ENCODE measurements at regions not wholly inside any gene's neighbourhood (a gene's known extent, or its start where the extent isn't known, plus 50 kb on each side); places are given as distances from the start of the nearest gene placed in this dataset.
"Not testable (repeated sequence)": the region's sequence is repeated elsewhere in the genome, so short reads cannot be mapped to it uniquely, and the experiment has no call there.

- Mint-ChIP-seq H3K9me3 (no peaks in the 10 kb centered on the region), H3K36me3 (no peaks in the 10 kb centered on the region), H3K4me3 (no peak overlapping the region), H3K27me3 (ENCODE audit: low read depth in 3 of 3) (peaks cover 2 to 3% (median 2%) of the 10 kb centered on the region in 3 donors), H3K4me1 (no peaks in the 10 kb centered on the region), H3K27ac (no peak overlapping the region)
- DNase-seq: no peak
Observed at GRCh38 chr19:29006057-29006735, 206.8 kb downstream of the UQCRFS1 start.

GRCh38 chr19:29004796-29005195, 208.2 kb downstream of the UQCRFS1 start:
- Mint-ChIP-seq H3K9me3 (no peaks in the 10 kb centered on the region), H3K4me3 (no peak overlapping the region), H3K27ac (no peak overlapping the region), H3K27me3 (ENCODE audit: low read depth in 3 of 3) (peaks cover 2 to 3% (median 2%) of the 10 kb centered on the region in 3 donors), H3K4me1 (no peaks in the 10 kb centered on the region), H3K36me3 (no peaks in the 10 kb centered on the region)
- no peak for DNase-seq

GRCh38 chr19:29003641-29004409, 209.1 kb downstream of the UQCRFS1 start:
- DNase-seq: no peak
- Mint-ChIP-seq H3K36me3 (no peaks in the 10 kb centered on the region), H3K27me3 (ENCODE audit: low read depth in 3 of 3) (peaks cover 2 to 3% (median 2%) of the 10 kb centered on the region in 3 donors), H3K4me1 (no peaks in the 10 kb centered on the region), H3K9me3 (no peaks in the 10 kb centered on the region), H3K27ac (no peak overlapping the region), H3K4me3 (no peak overlapping the region)

GRCh38 chr19:29002336-29002735, 210.6 kb downstream of the UQCRFS1 start:
- no peaks in the 10 kb centered on the region for H3K36me3 Mint-ChIP-seq
- H3K27me3 Mint-ChIP-seq (ENCODE audit: low read depth in 3 of 3): peaks cover 1 to 2% (median 2%) of the 10 kb centered on the region in 3 donors
- DNase-seq: no peak
- peaks cover 0 to 9% (median 6%) of the 10 kb centered on the region in 6 donors for H3K9me3 Mint-ChIP-seq
- no peak overlapping the region for H3K27ac Mint-ChIP-seq
- no peaks in the 10 kb centered on the region for H3K4me1 Mint-ChIP-seq
- no peak overlapping the region for H3K4me3 Mint-ChIP-seq

- Mint-ChIP-seq H3K9me3 (peaks cover 0 to 15% (median 6%) of the 10 kb centered on the region in 6 donors), H3K4me1 (no peaks in the 10 kb centered on the region), H3K27ac (no peak overlapping the region), H3K36me3 (no peaks in the 10 kb centered on the region), H3K27me3 (ENCODE audit: low read depth in 3 of 3) (peaks cover 0 to 2% (median 2%) of the 10 kb centered on the region in 3 donors), H3K4me3 (no peak overlapping the region)
- no peak for DNase-seq
Observed at GRCh38 chr19:29001597-29002245, 211.2 kb downstream of the UQCRFS1 start.

GRCh38 chr19:29001141-29001581, 211.8 kb downstream of the UQCRFS1 start:
- Mint-ChIP-seq H3K36me3 (no peaks in the 10 kb centered on the region), H3K4me1 (no peaks in the 10 kb centered on the region), H3K4me3 (no peak overlapping the region), H3K27ac (no peak overlapping the region), H3K9me3 (peaks cover 0 to 20% (median 6%) of the 10 kb centered on the region in 6 donors), H3K27me3 (ENCODE audit: low read depth in 3 of 3) (peaks cover 0 to 2% (median 2%) of the 10 kb centered on the region in 3 donors)
- DNase-seq: no peak

- H3K27me3 Mint-ChIP-seq (ENCODE audit: low read depth in 3 of 3): peaks cover 0 to 2% (median 2%) of the 10 kb centered on the region in 3 donors
- H3K9me3 Mint-ChIP-seq: peaks cover 0 to 26% (median 7%) of the 10 kb centered on the region in 6 donors
- H3K4me1 Mint-ChIP-seq: no peaks in the 10 kb centered on the region
- no peak overlapping the region for H3K27ac Mint-ChIP-seq
- no peaks in the 10 kb centered on the region for H3K36me3 Mint-ChIP-seq
- no peak overlapping the region for H3K4me3 Mint-ChIP-seq
- no peak for DNase-seq
Observed at GRCh38 chr19:28999724-29000433, 213.1 kb downstream of the UQCRFS1 start.

GRCh38 chr19:28998974-28999373, 214.0 kb downstream of the UQCRFS1 start:
- Mint-ChIP-seq H3K4me1 (no peaks in the 10 kb centered on the region), H3K27me3 (ENCODE audit: low read depth in 3 of 3) (peaks cover 0 to 2% (median 2%) of the 10 kb centered on the region in 3 donors), H3K36me3 (peaks cover 0 to 4% (median 0%) of the 10 kb centered on the region in 3 donors), H3K9me3 (peaks cover under 1 to 34% (median 11%) of the 10 kb centered on the region in 6 donors), H3K4me3 (no peak overlapping the region), H3K27ac (no peak overlapping the region)
- DNase-seq: no peak

- H3K4me1 Mint-ChIP-seq; H3K36me3 Mint-ChIP-seq; H3K27me3 Mint-ChIP-seq (ENCODE audit: low read depth in 3 of 3); H3K4me3 Mint-ChIP-seq; H3K27ac Mint-ChIP-seq; DNase-seq: not testable (repeated sequence)
- H3K9me3 Mint-ChIP-seq: peaks cover 2 to 44% (median 14%) of the 10 kb centered on the region in 6 donors
Observed at GRCh38 chr19:28997866-28998265, 215.1 kb downstream of the UQCRFS1 start.

GRCh38 chr19:28990522-28990921, 222.4 kb downstream of the UQCRFS1 start:
- Mint-ChIP-seq H3K36me3 (peaks cover 0 to 4% (median 0%) of the 10 kb centered on the region in 3 donors), H3K4me1 (no peaks in the 10 kb centered on the region), H3K9me3 (peaks cover 2 to 26% (median 11%) of the 10 kb centered on the region in 6 donors), H3K4me3 (no peak overlapping the region), H3K27me3 (ENCODE audit: low read depth in 3 of 3) (peaks cover 0 to 9% (median 5%) of the 10 kb centered on the region in 3 donors), H3K27ac (no peak overlapping the region)
- DNase-seq: no peak

- H3K27ac Mint-ChIP-seq: no peak overlapping the region
- H3K4me3 Mint-ChIP-seq: no peak overlapping the region
- no peak for DNase-seq
- H3K36me3 Mint-ChIP-seq: peaks cover 0 to 4% (median 0%) of the 10 kb centered on the region in 3 donors
- peaks cover 0 to 11% (median 5%) of the 10 kb centered on the region in 3 donors for H3K27me3 Mint-ChIP-seq (ENCODE audit: low read depth in 3 of 3)
- H3K9me3 Mint-ChIP-seq: peaks cover 2 to 24% (median 12%) of the 10 kb centered on the region in 6 donors
- no peaks in the 10 kb centered on the region for H3K4me1 Mint-ChIP-seq
Observed at GRCh38 chr19:28989739-28990138, 223.2 kb downstream of the UQCRFS1 start.

GRCh38 chr19:28988066-28988465, 224.9 kb downstream of the UQCRFS1 start:
- H3K36me3 Mint-ChIP-seq: no peaks in the 10 kb centered on the region
- peak overlapping the region in 1 of 6 donors; percentile 64 for H3K27ac Mint-ChIP-seq
- peaks cover 0 to 9% (median 3%) of the 10 kb centered on the region in 6 donors for H3K9me3 Mint-ChIP-seq
- peaks cover 0 to 16% (median 5%) of the 10 kb centered on the region in 3 donors for H3K27me3 Mint-ChIP-seq (ENCODE audit: low read depth in 3 of 3)
- DNase-seq: no peak
- H3K4me1 Mint-ChIP-seq: no peaks in the 10 kb centered on the region
- H3K4me3 Mint-ChIP-seq: no peak overlapping the region

- H3K27me3 Mint-ChIP-seq (ENCODE audit: low read depth in 3 of 3): peaks cover 2 to 16% (median 5%) of the 10 kb centered on the region in 3 donors
- H3K27ac Mint-ChIP-seq: no peak overlapping the region
- peaks cover 0 to 7% (median 0%) of the 10 kb centered on the region in 6 donors for H3K9me3 Mint-ChIP-seq
- no peaks in the 10 kb centered on the region for H3K4me1 Mint-ChIP-seq
- H3K36me3 Mint-ChIP-seq: no peaks in the 10 kb centered on the region
- no peak for DNase-seq
- no peak overlapping the region for H3K4me3 Mint-ChIP-seq
Observed at GRCh38 chr19:28987177-28987576, 225.8 kb downstream of the UQCRFS1 start.

Measured in immature natural killer cell (primary cell).